GM18519 (cell line): ENCODE measurements at regions not wholly inside any gene's neighbourhood (a gene's known extent, or its start where the extent isn't known, plus 50 kb on each side); places are given as distances from the start of the nearest gene placed in this dataset.

Source experiments
- ATAC-seq: cut with Tn5 transposase; IDR thresholded peaks from one replicate; pipeline ENCODE4 v1.9.1; 2021; ENCODE audit warnings: mild to moderate bottlenecking, moderate library complexity; ENCODE audit not compliant: unreplicated experiment, low FRiP score

DNA sequence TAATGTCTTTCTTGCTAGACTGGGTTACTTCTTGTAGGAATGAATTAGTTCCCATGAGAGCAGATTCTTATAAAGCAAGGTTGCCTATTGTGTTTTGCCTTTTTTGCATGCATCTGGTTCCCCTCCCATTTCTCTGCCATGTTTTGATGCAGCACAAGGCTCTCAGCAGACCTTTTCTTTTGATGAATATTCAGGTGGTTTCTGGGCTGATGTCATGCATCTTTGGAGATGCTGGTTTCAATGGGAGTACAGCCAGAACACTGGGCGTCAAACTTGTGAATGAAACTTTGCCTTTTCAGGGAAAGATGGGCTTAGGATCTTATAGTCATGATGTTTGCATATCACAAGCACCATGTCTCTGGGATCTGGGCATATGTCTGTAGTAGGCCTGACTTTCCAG is 111.7 kb upstream of the CCL2 start:
- no peak for ATAC-seq

DNA sequence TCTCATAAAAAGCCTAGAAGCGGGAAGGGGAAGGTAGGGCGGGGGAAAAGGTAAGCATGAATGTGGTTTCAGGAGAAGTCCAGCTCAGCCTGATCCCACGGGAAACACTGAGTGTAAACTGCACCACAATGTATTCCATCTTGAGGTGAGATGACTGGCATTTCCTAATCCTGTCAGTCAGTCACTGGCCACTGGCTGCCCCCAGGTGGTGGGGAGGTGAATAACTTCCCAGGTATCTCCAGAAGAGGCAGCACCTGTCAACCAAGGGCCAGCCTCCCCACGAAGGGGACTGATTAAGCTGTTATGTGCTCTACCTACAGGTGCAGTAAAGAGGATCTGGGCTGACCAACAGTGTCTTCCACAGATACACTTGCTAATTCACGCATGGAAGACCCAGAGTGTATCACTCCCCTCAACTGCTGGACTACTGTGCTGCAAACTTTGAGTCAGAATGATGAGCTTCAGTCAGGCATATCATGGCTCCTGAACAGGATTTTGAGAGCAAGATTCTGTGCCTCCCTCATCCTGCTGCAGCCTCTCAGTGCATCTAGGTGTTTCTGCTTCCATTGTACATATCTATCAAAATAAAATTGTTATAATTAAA is 108.5 kb upstream of the CCL2 start:
- ATAC-seq: no peak

DNA sequence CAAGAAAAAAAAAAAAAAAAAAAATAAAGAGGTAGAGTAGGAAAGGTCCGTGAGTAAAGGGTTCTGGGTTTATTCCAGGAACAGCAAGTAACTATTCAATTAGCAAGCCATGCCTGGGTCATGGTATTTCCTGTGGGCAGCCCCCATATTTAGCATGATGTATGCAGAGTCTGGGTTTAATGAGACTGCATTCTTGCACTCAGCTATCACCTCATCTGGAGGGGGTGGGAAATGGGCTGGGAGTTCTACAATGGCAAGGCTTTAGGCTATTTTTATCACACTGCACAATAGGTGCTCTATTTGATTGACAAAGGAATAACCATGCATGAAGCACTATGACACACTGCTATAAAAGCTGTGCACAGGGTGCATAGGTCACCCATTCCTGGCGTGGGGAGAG is 104.0 kb upstream of the CCL2 start:
- no peak for ATAC-seq

DNA sequence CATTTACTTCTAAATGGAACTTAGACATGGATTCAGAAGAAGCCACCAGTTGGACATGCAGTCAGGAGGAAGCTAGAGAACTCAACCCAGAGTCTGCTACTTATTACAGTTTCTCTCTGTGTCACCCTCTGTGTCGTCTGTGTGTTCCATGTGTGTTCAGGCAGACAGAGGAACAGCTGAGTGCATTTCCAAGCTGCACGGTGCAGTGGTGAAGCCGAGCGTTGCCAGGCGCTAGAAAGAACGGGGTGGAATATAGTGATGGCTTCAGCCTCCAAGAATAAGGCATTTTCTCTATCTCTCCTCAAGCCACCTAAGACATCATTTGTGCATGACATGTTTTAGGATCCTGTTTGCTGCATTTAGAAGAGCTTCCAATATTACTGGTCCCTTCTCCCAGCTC is 101.1 kb upstream of the CCL2 start:
- ATAC-seq: no peak

DNA sequence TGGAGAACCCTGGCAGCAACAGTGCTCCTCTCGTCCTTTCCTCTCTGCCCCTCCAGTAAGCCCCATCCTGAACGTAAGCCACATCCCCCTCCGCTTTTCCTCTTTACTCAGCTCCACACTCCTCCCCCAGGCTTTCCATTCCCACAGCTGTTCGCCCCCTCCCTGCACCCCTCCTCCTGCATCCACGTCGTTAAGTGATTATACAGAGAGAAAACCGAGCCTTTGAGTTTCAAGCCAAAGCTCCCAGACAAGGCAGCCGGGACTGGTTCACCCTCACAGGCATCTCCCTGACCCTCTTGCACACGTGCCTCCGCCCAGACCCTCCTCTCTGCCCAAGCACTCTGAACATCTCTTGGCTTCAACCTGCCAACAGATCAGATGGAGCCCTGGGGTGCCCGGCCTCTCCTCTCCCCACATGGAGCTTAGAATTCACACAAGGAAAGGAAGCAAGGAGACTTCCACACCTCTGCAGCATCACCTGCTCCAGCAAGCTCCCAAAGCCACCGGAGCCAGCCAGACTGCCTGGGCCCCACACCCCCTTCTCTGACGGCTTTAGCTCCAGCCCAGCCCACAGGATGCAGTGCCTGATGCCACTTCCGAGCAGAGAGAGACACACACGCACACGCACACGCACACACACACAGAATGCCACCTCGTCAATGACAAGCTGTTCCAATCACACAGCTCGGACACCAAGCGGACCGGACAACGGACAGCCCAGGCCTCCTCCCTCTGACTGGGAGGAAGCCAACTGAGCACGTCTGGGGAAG is 99.9 kb upstream of the CCL2 start:
- no peak for ATAC-seq

DNA sequence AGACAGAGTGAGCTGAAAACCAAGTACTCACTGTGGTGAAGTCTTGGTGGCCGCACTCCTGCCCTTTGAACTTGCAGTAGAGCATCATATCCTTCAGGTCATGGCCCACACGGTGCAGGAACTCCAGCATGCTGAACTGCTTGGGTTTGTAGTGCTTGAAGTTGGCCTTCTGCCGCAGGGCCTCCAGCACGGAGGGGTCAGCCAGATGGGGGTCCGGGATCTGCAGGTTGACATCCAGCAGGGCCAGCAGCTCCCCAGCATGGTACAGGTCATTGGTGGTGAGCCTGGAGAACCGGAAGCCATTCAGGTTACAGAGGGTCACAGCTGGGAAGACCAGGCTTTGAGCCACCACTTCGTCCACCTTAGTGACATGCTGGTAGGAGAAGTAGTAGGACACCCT is 99.1 kb upstream of the CCL2 start:
- ATAC-seq: no peak

DNA sequence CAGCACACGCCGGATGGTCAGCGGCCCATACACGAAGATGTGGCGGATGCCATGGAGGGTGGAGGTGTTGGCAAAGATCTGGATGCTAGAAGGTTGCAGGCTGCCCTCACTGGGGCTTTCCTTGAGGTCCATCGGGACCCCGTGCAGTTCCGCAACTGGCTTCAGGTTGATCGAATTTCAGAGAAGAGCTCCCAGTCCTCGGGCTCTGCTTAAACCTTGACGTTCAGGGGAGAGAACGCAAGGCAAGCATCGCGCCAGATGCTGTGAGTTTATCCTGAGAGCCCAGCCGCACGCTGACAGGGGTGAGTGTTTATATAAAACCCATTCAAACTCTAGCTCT is 98.7 kb upstream of the CCL2 start:
- ATAC-seq: no peak

DNA sequence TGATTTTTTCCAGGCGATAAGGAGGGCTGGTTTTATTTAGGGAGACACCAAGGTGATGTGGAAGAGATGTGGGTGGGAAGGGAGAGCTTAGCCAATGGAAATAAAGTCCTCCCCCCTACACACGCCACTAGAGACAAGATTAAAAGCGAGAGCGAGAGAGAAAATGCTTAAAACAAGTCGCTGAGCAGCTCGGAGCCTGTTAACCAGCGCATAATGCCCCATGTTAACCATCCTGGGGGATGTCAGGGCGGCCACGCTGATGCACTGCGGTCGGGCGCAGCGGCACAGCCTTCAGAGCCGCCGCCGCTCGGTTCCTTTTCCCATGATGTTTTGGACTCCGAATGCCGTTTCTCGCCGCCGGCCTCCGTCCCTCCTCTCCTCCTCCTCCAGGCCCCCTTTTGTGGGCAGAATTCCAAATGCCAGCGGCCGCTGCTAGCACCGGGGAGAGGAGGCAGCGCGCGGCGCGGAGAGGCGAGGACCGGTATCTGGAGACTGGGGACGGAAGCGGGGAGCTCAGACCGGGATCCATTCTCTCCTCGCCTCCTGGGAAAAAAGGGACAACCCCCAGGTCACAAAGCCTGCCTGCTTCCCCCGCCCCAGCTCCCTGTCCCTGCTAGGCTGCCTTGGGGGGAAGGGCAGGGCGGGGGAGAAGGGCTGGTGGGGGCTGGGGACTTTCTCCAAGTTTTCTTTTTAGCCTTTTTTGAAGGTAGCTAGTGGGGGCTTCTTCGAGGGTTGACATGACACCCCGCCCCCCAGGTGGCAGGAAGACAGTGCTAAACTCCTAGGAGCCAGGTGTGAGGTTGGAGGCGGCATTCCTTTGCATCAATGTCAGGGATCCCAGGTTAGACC is 98.1 kb upstream of the CCL2 start:
- no peak for ATAC-seq

DNA sequence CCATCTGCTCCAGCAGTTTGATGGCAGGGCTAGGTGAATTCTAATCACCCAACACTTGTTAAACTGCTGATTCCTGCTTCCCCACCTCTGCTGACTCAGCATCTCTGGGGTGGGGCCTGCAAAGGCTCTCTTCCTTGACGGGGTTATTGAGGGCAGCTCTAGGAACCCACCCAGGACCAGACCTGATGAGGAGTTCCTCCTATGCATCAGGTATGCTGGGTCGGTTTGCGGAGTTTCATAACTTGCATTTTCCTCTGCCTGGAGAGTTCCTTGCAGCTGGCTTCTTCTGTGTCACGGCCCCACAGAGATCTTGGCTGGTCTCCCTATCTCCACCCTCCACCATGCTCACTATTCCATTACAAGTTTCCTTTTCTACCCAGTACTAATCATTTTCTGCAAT is 93.4 kb upstream of the CCL2 start:
- no peak for ATAC-seq

DNA sequence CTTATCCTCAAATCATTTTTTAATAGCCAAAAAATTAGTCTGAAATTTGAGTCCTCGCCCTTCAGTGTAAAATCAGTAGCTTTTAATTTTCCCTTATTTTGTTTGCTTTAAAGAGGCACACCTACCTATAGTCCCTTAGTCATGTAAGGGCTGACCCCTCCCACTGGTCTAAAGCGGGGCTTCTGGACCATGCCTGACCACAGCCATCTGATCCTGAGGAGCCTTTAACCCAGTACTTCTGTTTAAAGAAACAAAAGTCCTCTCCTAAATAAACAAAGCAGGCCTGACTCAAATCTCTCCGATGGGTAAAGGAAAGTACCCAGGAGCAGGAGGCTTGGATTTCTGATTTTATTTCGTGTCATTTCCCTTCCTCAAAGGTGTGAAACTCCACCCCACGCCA is 92.0 kb upstream of the CCL2 start:
- no peak for ATAC-seq

DNA sequence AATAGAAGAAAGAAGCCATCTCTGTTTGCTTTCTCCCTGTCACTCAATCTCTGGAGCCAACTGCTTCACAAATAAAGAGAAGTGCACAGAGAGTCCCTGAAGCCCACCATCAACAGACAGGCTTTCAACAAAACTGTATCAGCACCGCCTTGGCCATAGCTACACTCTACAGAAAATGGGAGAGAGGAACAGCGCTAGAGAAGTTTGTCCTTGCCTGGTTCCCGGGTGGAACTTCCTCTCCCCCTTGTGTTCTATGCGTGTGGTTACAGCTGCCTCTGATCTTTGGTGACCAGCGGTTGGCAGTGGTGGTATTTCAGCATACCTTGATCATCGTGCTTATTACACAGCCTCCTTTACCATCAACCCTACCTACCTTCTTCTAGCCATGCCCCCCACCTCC is 91.4 kb upstream of the CCL2 start:
- ATAC-seq: no peak

DNA sequence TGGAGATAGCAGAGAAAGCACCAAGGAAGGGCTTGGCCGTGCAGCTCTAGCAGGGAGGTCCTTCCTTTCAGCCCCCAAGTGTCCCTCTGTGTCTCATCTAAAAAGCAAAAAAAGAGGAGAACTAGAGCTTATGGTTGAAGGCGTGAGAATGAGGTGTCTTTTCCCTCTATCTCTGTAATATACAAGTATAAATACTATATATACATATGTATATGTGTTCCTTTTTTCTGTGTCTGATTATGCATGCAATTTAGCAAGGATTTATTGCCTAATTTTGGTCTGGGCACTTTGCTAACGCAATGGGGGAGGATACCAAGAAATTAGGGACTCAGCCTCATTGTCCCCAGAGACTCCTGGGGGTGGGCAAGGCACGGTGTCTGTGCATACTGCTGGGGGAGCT is 90.2 kb upstream of the CCL2 start:
- ATAC-seq: no peak

DNA sequence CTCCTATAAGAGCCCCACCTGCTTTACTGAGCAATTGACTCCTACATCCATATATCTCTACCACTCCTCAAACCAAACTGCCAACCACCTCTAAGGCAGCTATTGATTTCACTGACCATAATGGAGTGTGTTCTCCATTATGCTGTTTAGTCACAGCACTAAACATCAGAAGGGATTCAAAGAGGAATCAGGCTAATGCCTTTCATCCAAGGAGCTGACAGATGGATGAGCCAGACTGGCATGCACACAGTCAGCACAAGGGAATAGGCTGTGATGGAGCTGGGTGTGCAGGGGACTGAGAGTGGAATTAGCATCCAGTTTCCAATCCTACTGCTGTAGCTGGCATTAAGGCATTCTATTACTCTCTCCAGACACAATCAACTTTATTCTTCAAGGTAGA is 88.7 kb upstream of the CCL2 start:
- no peak for ATAC-seq

DNA sequence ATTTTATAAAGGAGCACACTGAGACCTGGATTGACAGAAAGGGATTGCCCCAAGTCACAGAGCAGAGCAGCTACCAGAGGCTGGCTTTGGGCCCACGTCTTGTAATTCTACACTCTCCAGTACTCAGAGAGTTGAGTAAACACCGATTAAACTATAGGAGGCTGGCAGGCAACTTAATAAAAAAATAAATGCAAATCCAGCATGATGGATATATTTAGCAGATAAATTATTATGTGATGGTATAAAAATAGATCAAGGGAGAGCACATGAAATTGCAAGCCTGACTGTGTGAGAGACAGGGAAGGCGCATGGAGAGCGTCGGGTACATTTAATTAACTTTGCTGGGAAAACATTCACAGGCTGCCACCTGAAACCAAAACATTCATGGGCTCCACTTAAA is 87.7 kb upstream of the CCL2 start:
- ATAC-seq: no peak

DNA sequence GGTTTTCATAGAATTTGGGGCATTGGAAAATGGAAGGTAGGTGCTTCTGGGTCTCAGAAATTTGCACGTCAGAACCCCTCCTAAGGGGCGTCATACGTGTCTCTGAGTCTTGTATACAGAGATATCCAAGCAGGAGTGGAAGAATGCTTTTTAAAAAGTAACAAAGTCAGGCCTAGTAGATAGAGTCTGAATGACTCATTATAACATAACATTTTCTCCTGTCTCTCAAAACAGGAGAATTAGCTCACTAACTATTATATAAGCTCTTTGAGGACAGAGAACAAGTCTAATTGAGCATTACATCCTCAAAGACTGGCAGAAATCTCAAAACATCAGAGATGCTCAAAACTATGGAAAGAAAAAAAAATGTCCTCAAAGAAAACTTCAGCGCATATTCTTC is 86.1 kb upstream of the CCL2 start:
- ATAC-seq: no peak

DNA sequence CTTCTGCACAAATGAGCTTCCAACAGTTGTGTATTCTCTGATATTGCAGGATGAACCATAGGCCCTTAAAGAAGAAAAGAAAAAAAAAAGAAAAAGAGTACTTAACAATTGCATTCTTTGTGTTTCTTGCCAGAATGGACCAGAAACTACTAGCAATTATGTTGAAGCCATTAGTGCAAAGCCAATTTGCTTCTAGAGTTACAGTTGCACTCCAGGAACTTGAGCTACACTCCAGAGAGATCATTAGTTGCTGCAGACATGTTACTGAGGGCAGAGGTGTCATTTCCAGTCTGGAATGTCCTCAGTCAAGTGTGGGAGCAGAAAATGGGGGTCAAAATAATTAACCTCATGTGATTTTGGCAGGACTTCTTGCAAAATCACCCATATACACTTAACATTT is 85.6 kb upstream of the CCL2 start:
- no peak for ATAC-seq

DNA sequence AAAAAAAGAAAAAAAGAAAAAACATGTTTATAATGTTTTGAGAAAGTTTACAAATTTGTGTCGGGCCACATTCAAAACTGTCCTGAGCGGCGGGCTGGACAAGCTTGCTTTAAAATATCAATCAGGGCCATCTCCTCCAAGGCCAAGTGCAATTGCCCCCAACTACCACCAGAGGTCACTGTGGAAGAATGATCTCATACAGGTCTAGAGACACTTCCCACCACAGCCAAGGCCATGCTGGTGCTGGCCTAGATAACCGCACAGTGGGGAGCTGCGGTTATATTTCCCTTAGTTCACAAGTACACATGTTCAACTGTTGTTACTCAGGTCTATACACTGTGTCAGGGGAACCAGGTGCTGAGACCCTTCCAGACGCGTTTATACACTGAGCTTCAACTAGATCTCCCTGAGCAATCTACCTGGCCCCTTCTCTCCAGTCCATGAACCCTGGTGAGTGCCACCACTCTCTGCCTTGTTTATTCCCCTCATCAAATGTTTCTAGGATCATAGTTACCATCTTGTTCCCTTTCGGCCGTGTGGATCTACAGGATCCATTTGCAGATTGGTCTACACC is 83.8 kb upstream of the CCL2 start:
- ATAC-seq: no peak

DNA sequence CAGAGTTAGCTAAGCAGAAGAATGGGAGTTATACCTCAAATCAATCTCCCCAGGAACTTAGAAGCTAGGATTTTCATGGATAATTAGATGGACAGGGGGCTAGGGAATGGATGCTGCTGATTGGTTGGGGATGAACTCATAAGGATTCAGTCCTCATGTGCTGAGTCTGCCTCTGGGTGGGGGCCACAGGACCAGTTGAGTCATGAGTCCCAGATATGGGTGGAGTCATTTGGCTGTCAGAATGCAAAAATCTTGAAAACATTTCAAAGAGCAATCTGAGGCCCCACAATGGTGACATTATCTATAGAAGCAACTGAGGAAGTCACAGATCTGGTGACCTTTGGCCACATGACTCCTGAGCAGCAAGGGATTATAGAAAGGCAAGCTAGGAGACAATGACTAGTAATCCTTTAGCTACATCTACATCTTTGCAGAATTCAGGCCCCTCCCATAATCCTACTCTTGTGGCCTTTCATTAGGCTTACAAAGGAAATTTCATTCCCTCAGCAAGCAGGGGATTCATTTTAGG is 82.6 kb upstream of the CCL2 start:
- ATAC-seq: no peak

DNA sequence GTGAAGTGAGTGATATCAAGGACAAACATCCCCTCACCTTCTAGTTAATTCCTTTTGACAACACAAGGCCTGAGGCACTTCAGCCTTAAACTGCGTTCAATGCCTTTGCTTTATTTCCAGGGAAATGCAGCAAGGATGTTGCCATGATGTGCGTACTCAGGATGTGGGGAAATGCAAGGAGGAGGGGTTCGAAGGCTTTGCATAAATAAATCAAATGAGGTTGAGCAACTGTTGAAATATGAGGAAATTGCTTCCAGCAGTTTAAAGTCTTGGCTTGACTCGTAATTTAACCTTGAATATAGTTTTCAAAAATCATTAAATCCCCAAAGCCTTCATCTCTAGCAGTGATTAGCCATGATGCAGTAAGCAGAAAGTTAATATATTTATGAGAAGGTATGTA is 81.8 kb upstream of the CCL2 start:
- no peak for ATAC-seq

DNA sequence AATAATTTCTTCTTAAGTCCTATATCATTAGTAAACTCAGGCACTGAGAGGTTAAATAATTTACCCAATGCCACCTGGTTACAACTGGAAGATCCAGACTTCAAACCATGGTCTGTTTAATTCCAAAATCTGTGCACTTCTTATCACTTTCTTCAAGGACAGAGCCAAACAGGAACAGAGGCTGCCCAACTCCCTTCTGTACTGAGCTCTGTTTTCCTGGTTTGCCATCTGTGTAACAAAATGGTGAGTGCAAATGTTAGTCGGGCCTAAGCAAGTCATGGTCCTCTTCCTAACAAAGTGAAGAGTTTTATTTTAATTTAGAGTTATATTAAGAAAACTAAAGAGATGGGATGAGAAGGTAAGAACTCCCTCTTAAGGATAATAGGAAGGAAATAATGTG is 80.6 kb upstream of the CCL2 start:
- no peak for ATAC-seq

DNA sequence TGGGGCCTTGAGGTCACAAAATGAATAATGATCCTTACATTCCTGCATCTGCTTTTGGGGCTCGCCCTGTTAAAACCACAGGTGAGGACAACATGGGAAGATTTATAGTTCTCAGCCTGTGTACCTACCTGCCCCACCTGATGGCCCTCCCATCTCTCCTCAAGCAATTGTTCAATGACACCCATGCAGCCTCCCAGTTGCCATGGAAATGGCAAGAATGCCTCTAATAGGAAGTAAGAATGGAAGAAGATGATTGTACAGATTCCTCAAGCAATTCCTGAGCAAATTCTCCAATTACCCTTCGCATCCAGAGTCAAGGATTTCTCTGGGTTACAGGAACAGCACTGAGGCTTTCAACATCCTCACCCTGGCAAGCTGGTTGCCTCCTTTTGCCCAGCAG is 78.6 kb upstream of the CCL2 start:
- ATAC-seq: no peak
